ENCODE measurements at regions not wholly inside any gene's neighbourhood (a gene's known extent, or its start where the extent isn't known, plus 50 kb on each side); places are given as distances from the start of the nearest gene placed in this dataset.

GRCh38 chr6:153583685-153584084 lies 452.6 kb upstream of the RGS17 start:
- no peak for TF ChIP-seq MXI1 (conservative IDR thresholded peaks at IDR 0.05; ENCODE audit: poor library complexity, severe bottlenecking)
- no peak for TF ChIP-seq SMC3 (conservative IDR thresholded peaks at IDR 0.05; ENCODE audit: poor library complexity)
- TF ChIP-seq CTCF (IDR thresholded peaks at IDR 0.05; ENCODE audit: poor library complexity, severe bottlenecking): no peak
- Histone ChIP-seq H2AFZ (ENCODE audit: low read depth, low read length) (no peak overlapping the region), H3K79me2 (replicated peaks; ENCODE audit: insufficient read depth, low read length) (no peaks in the 10 kb centered on the region), H3K27ac (ENCODE audit: low read length) (no peak overlapping the region), H3K9me3 (ENCODE audit: low read length) (no peaks in the 10 kb centered on the region), H3K9ac (ENCODE audit: low read length) (no peak overlapping the region), H4K20me1 (ENCODE audit: insufficient read depth) (no peaks in the 10 kb centered on the region), H3K9me2 (ENCODE audit: insufficient read depth, low read length) (no peaks in the 10 kb centered on the region), H3F3A (ENCODE audit: insufficient read depth, low read length, poor library complexity, severe bottlenecking) (no peaks in the 10 kb centered on the region), H3K4me3 (ENCODE audit: low read length) (no peak overlapping the region), H3K27me3 (ENCODE audit: insufficient read depth, low read depth, low read length) (no peaks in the 10 kb centered on the region), H3K4me2 (ENCODE audit: low read length) (no peak overlapping the region), H3K36me3 (ENCODE audit: insufficient read depth, low read length) (no peaks in the 10 kb centered on the region)

- Histone ChIP-seq H3K9ac (ENCODE audit: low read length) (no peak overlapping the region), H3K9me3 (ENCODE audit: low read length) (no peaks in the 10 kb centered on the region), H3F3A (ENCODE audit: insufficient read depth, low read length, poor library complexity, severe bottlenecking) (no peaks in the 10 kb centered on the region), H3K27ac (ENCODE audit: low read length) (no peak overlapping the region), H3K27me3 (ENCODE audit: insufficient read depth, low read depth, low read length) (no peaks in the 10 kb centered on the region), H3K79me2 (replicated peaks; ENCODE audit: insufficient read depth, low read length) (no peaks in the 10 kb centered on the region), H4K20me1 (ENCODE audit: insufficient read depth) (no peaks in the 10 kb centered on the region), H3K4me2 (ENCODE audit: low read length) (no peak overlapping the region), H3K4me3 (ENCODE audit: low read length) (no peak overlapping the region), H3K36me3 (ENCODE audit: insufficient read depth, low read length) (no peaks in the 10 kb centered on the region), H2AFZ (ENCODE audit: low read depth, low read length) (no peak overlapping the region), H3K9me2 (ENCODE audit: insufficient read depth, low read length) (no peaks in the 10 kb centered on the region)
- no peak for TF ChIP-seq EZH2 (IDR thresholded peaks at IDR 0.05; ENCODE audit: borderline replicate concordance, insufficient read depth, low read length, poor library complexity, severe bottlenecking)
- no peak for TF ChIP-seq TAF1 (IDR thresholded peaks at IDR 0.05; ENCODE audit: low read depth)
- no peak for TF ChIP-seq EP300 (conservative IDR thresholded peaks at IDR 0.05; ENCODE audit: poor library complexity, severe bottlenecking)
- TF ChIP-seq CTCF (IDR thresholded peaks at IDR 0.05; ENCODE audit: poor library complexity, severe bottlenecking): no peak
- no peak for TF ChIP-seq MXI1 (conservative IDR thresholded peaks at IDR 0.05; ENCODE audit: poor library complexity, severe bottlenecking)
- TF ChIP-seq POLR2AphosphoS5 (IDR thresholded peaks at IDR 0.05): no peak
- TF ChIP-seq RAD21 (conservative IDR thresholded peaks at IDR 0.05): no peak
- TF ChIP-seq SMC3 (conservative IDR thresholded peaks at IDR 0.05; ENCODE audit: poor library complexity): no peak
- no peak for TF ChIP-seq REST (IDR thresholded peaks at IDR 0.05; ENCODE audit: borderline replicate concordance)
These were observed 449.7 kb upstream of the RGS17 start for GRCh38 chr6:153580776-153581175.

Measured in neural cell (in vitro differentiated cells).